GM21390 (cell line): ENCODE measurements at regions not wholly inside any gene's neighbourhood (a gene's known extent, or its start where the extent isn't known, plus 50 kb on each side); places are given as distances from the start of the nearest gene placed in this dataset.
"Not testable (repeated sequence)": the region's sequence is repeated elsewhere in the genome, so short reads cannot be mapped to it uniquely, and the experiment has no call there.

ENCODE experiments used
- ATAC-seq: cut with Tn5 transposase; IDR thresholded peaks from one replicate; pipeline ENCODE4 v1.9.1; 2021; ENCODE audit not compliant: unreplicated experiment

GRCh38 chr2:236369661-236370062, 105.5 kb upstream of the ASB18 start:
- no peak for ATAC-seq

GRCh38 chr2:236370847-236371409, 106.7 kb upstream of the ASB18 start:
- no peak for ATAC-seq

GRCh38 chr2:236375973-236376476, 111.8 kb upstream of the ASB18 start:
- no peak for ATAC-seq

- no peak for ATAC-seq
Observed at GRCh38 chr2:236376566-236377244, 112.5 kb upstream of the ASB18 start.

- ATAC-seq, result no peak
Observed at GRCh38 chr2:236380051-236380612, 115.9 kb upstream of the ASB18 start.

- not testable (repeated sequence) for ATAC-seq
Observed at GRCh38 chr2:236381253-236381652, 117.0 kb upstream of the ASB18 start.

GRCh38 chr2:236389284-236390216, 125.3 kb upstream of the ASB18 start:
- not testable (repeated sequence) for ATAC-seq

- ATAC-seq, result no peak
Observed at GRCh38 chr2:236393101-236393500, 128.9 kb upstream of the ASB18 start.

GRCh38 chr2:236393581-236393980, 129.4 kb upstream of the ASB18 start:
- ATAC-seq, result no peak

GRCh38 chr2:236394571-236394970, 130.4 kb upstream of the ASB18 start:
- ATAC-seq, result no peak

GRCh38 chr2:236395067-236395466, 130.9 kb upstream of the ASB18 start:
- no peak for ATAC-seq

GRCh38 chr2:236396818-236397350, 132.7 kb upstream of the ASB18 start:
- ATAC-seq, result no peak

GRCh38 chr2:236397681-236398080, 133.5 kb upstream of the ASB18 start:
- no peak for ATAC-seq

GRCh38 chr2:236399409-236399808, 135.2 kb upstream of the ASB18 start:
- ATAC-seq, result no peak

GRCh38 chr2:236400046-236400574, 135.9 kb upstream of the ASB18 start:
- no peak for ATAC-seq

- ATAC-seq, result no peak
Observed at GRCh38 chr2:236400594-236401360, 136.6 kb upstream of the ASB18 start.

- no peak for ATAC-seq
Observed at GRCh38 chr2:236402033-236402790, 138.0 kb upstream of the ASB18 start.

- no peak for ATAC-seq
Observed at GRCh38 chr2:236403125-236403524, 138.9 kb upstream of the ASB18 start.

- ATAC-seq, result no peak
Observed at GRCh38 chr2:236403811-236404210, 139.6 kb upstream of the ASB18 start.
